NCI-H510A treated with DMSO at 0.1 percent for 48 hours (cell line): ENCODE measurements at regions not wholly inside any gene's neighbourhood (a gene's known extent, or its start where the extent isn't known, plus 50 kb on each side); places are given as distances from the start of the nearest gene placed in this dataset.

ENCODE experiments used
- DNase-seq: peaks from one replicate; lab custom pipeline; 2025; lab: John Stamatoyannopoulos, UW

DNA sequence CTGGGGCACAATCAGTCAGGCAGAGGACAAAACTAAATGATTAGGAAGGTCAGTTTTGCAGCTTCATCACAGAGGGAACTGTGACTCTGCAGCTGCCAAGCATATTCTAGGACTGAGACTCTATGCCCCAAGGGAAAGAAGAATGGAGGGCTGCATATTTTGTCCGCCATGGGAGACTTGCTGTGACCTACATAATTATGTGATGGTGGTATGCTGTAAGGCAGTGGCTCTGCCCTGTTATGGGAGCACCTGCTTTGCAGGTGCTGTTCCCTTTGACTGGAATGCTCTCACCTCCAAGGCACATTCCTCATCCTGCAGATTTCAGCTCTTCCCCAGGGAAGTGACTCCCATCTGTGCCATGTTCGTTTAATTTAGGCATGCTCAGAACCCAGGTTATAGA is 261.9 kb upstream of the EPHA4 start:
- no peak for DNase-seq

DNA sequence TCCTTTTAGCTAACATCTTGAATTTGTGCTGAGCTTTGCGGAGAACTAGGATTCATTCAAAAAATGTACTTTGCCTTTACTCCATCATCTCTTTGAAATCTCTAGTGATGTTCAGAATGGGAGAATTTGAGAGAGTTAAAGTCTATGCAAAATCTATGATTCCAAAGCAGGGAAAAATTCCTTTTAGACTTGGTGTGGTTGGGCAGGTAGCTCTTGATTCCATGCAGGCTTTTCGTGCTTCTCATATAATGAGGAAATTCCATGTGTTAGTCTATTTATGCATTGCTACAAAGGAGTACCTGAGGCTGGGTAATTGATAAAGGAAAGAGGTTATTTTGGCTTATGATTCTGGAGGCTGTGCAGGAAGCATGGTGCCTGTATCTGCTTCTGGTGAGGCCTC is 258.9 kb upstream of the EPHA4 start:
- no peak for DNase-seq

DNA sequence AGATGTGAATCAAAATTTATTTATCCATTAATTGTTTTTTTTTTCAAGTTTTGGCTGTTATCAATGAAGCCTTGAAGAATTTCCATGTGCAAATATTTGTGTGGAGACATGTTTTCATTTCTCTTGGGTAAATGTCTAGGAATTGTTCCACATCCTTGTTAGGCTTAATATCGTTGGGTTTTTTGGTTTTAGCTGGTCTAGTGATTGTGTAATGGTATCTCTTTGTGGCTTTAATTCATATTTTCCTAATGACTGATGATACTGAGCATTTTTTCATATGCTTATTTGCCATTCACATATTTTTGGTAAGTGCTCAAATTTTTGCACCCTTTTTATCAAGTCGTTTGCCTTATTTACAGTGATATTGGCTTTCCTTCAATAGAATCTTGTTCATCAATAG is 250.3 kb upstream of the EPHA4 start:
- no peak for DNase-seq

DNA sequence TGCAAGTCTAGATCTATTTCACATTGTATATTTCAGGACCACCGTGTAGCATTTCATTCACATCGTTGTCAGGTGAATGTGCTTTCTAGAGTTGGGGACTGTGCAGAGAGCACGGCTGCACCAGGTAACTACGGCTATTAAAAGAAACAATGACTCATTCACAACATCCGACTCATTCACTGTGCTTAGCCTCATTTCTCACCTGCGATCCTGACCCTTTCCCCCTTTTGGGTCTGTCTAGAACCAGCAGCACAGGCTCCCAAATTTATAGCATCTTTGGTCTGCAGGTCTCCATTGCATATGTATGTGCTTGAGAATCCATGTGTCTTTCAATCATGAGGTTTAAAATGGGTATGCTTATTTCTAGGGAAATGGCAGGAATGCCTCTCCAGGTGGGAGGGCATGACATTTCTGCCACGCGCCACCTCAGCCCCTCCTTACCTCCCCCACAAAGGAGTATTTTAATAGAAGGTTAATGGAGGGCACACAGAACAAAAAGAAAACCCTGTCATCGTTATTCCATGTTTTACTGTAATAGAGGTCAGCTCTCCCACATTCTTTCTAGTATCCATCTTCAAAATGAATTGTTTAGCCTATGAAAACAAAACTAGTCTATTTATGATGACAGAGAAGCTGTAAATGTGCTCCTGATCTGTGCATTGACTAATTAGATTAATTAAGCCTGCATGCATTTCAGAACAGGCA is 246.7 kb upstream of the EPHA4 start:
- no peak for DNase-seq

DNA sequence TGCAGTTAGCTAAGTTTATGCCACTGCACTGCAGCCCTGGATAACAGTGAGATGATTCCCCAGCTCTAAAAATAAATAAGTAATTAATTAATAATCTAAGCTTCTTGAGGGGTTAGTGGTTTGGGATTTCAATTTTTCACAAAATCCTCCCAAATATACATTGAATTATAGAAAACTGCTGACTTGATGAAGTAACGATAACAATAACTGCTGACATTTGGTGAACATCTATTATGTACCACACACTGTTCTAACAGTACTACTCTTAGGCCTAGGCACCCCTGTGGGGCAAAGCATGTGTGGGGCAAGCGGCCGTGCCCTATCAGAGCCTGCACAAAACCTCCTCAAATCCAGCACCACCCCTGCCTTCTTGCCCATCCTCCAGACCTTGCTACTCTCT is 245.8 kb upstream of the EPHA4 start:
- DNase-seq: no peak

DNA sequence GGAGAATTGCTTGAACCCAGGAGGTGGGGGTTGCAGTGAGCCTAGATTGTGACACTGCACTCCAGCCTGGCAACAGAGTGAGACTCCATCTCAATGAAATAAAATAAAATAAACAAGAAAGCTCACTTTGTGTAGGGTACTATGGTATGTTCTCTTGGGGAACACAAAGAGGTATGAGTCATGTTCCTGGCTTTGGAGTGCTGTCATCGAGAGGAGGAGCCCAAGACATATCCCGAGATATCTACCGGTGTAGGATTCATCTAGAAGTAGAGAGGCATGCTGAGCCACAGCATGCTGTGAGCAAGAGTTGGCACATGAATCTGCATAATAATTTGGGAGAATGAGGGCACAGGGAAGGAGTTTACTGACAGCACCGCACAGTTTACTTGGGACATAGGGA is 244.9 kb upstream of the EPHA4 start:
- no peak for DNase-seq

DNA sequence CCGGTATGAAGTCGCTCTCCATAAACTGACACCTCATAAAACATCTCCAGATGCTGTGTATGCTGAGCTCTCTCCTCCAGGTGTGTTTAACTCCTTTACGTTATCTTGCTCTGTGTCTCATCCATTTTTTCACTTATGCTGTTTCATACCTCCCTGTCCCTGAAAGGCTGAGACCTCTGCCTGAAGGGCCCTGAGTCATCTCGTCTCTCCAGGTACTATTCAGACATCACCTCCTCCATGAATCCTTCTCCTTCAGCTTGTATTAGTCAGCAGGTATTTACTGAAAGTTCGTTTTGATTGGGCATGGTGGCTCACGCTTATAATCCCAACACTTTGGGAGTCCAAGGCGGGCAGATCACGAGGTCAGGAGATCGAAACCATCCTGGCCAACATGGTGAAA is 244.5 kb upstream of the EPHA4 start:
- DNase-seq: no peak

DNA sequence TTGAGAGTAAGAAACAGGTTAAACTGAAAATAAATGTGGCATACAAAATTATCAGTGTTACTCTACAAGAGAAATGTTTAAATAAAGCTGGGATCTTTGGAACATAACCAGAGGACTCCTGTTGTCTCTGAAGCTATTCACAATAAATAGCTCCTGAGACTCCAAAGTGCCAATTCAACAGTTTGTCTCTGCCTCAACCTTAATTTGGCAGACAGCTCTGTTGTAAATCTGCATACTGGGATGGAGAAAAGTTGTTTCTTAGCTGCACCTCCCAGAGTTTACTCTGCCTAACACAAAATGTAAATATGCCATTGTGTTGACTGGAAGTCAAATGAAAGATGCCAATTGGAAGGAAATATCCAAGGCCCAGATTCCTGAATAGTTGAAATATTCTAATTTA is 238.5 kb upstream of the EPHA4 start:
- no peak for DNase-seq

DNA sequence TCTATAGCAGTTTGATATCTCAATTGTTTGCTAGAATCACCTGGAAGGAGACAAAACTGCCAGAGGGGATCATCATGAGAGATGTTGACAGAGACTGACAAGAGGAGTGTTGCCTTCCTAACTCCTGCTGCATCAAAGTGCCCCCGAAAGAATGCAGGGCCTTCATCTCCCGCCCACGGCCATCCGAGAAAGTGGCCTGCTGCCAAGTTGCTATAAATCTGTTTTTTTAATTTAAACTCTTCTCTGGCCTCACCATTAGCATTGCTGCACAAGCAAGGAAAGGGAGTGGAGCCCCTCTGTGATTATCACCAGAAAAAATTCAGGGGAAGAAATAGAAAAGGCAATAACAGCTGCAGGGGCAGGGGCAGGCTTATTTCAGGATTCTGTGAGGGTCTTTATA is 238.1 kb upstream of the EPHA4 start:
- no peak for DNase-seq

DNA sequence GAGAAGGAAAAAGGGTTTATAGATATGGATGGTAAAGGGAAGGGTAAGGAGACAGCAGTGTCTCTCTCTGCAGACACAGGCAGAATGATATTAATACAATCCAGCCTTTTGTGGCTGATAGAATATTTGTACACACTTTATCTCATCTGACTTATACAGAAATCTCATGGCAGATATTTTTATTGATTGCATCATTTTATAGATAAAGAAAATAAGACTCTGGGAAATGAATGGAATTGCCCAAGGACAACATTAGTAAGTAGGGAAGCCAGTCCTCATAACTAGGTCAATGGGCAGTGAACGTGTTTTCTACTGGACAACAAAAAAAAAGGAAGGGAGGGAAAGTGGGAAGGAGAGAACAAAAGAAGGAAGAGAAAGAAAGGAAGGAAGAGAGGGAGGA is 236.4 kb upstream of the EPHA4 start:
- DNase-seq: no peak

DNA sequence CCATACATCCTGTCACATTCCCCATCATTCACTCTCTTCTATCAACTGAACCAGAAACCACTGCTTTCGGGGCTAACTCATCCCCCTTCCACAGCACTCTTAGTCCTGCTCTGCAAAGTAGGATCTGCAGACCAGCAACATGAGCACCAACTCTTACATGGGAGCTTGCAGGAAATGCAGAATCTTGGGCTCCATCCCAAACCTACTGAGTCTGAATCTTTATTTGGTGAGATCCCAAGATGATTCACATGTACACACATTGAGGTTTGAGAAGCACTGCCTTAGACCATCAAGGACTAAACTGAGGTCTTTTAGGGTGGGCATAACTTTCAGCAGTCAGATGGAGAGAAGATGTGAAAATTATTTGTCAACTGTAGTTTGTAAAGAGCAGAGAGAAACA is 235.6 kb upstream of the EPHA4 start:
- no peak for DNase-seq

DNA sequence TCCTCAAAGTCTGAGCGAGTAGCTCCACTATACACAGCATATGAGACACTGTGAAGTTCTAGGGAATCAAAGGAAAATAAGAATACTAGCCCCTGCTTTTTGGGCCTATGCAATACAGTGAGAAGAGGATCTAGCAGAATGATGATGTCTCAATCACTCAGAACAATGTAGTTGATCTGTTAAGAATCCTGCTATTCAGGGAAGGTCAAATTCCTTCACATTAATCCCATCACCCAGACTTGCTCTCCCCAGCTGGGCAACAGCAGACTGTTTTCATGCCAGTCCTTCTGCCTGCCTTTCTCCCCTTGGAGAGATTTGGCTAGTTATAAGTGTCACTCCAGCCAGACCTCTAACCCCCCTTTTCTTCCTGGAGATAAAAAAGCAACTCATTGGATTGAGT is 230.0 kb upstream of the EPHA4 start:
- no peak for DNase-seq

DNA sequence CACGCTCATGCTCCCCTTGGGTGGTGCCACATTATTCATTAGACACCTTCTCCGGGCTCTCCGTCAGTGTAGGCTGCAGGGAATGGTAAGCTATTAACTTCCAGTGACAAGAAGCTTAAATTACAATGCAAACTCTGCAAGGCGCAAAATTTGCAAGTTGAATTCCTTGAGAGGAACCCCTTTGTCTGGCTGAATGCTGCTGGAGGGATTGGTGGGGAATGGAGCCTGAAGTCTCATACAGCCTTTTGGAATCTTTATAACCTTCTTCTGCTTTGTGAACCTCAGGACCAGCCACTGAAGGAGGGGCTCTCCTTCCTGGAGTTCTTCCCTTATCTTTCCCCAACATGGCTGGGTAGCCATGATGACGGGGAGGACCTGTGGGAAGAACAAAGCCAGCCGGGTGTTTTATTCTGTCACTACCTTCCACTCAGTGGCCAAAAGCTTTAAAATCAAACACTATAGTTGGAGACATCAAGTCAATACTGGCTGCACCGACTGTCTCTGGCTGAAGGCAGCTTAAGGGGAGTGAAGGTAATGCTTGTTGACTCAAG is 220.9 kb upstream of the EPHA4 start:
- DNase-seq: no peak

DNA sequence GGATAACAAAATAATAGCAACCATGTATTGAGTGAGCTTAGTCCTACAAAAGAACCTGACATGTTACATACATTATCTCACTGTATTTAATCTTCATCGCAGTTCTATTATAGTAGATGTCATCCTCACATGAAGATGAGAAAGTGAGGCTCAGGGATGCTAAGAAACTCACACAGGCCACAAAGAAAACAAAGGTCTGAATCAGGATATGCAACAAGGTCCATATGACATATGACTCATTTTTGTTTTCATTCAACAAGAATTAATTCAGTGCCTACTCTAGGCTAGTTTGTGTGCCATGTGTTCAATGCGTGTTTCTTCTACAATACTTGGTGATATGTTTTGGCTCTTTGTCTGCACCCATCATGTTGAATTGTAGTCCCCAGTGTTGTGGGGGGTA is 219.7 kb upstream of the EPHA4 start:
- no peak for DNase-seq

DNA sequence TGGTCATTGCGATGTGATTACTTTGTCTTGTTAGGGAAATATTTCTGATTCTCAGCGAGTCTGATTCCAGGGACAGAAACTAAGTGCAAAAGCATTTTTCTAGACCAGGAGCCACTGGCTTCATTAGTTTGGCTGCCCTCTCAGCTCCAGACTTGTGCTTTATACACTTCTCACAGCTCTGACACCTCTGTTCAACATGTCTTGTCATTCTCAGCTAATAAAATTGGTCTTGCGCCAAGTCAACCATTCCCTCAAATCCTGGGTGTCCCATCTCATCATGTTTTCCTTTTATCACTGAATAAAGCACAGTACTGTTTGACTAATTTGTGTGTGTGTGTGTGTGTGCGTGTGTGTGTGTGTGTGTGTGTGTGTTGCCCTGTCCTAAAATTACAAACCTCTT is 215.5 kb upstream of the EPHA4 start:
- DNase-seq: no peak

DNA sequence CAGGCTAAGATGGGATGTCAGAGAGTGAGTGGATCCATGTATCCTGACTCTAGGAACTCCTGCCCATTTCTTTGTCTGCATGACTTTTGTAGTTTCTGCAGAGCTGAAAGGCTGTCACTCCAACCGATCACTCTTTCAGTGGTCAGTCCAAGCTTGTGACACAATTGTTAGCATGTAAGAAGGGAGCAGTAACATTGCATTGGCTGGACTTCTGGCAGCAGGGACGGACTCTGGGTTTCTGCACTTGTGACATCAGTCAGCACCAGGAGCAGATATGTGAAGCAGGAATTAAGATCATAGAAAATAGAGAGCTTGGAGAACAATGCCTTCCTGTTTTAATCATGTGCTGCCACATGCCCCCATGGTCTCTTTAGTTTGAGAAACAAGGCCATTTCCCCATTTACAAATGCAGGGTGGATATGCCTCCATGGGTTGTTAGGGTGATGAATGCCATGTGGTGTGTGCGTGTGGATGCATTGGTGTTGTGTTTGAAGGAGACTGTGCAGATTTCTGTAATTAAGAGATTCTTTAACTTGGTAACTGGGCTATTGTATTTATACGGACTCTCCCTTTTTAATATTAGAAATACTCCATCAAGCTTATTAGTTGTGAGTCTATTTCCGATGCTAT is 214.3 kb upstream of the EPHA4 start:
- no peak for DNase-seq

DNA sequence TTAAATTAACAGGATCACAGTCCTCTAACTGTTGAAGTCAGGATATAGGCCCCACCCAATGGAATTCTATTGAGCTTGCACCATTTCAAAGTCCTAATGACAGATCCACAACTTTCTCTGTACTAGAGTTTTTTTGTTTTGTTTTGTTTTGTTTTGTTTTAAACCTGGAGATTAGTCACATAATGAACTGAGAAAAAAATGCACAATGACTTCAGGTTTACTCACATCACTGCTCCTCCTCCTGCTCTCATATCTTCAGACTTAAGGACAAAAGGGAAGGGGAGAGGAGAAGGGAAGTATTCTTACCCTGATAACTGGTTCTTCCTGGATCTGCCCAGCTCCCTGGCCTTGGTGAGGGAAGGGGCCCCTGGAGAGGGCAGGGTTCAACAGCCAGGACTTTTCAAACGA is 208.2 kb upstream of the EPHA4 start:
- no peak for DNase-seq

DNA sequence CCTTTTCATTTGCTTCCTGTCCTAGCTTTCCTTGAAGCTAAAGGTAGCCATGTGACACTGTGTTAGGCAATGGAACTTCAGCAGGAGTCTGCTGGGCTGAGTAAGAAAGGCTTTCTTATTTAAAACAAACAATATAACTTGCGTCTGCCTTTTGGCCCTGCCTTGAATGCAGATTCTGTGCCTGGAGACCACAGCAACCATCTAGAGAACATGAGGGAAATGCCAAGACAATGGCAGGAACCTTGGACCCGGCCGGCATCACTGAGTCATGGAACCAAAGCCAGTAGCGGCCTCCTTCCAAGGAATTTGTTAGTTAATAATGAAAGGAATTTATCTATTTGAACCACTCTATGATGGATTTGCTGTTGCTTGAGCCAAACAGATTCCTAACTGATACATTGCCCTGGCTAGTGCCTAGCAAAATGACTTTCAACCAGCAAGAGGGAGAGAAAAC is 207.5 kb upstream of the EPHA4 start:
- no peak for DNase-seq

DNA sequence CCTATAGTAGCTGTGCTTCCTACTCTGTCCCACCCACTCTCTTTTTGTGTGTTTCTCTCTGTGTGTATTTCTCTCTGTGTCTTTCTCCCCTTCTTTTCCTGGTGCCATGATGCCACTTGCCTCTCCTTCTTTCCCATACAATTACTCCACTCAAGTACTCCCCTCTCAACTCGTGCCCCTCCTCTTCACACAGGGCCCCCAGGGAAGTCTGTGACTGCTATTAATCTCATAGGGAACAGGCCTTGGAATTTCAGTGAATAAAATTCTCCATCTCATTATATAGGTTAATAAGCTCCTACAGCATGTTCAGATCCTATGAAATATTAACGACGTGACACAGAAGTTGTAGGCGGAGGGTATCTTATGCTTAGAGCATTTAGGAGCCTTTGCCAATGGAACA is 205.9 kb upstream of the EPHA4 start:
- DNase-seq: no peak

DNA sequence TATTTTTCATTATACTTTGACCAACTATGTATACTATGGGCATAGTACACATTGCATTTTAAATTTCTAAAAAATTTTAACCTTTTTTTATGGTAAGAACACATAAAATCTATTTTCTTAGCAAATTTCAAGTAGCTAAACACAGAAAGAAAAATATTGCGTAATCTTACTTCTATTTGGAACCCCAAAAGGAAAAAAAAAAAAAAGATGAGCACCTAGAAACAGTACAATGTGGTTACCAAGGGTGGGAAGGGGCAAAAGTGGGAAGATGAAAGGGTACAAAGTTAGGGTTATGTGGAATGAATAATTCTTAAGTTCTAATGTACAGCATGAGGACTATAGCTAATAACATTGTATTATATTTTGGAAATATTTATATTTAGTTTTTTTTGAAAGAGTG is 205.0 kb upstream of the EPHA4 start:
- no peak for DNase-seq

DNA sequence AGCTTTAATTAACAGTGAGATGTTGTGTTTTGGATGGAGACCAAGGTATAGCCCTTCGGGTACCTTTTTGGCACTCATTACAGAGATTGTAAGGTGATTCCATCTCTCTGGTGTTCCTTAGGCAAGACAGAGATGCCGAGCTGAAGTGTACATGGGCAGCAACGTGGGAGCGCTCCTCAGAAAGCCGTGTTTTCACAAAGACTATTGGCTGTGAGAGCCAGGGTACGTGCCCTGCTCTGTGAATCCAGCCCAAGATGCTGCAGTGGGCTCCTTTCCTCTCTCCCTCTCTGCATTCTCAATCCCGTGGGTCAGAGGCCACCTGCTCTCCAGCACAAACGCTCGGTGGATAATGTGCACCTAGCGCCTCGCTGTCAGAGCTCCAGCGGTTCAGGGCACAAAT is 203.0 kb upstream of the EPHA4 start:
- DNase-seq: no peak

DNA sequence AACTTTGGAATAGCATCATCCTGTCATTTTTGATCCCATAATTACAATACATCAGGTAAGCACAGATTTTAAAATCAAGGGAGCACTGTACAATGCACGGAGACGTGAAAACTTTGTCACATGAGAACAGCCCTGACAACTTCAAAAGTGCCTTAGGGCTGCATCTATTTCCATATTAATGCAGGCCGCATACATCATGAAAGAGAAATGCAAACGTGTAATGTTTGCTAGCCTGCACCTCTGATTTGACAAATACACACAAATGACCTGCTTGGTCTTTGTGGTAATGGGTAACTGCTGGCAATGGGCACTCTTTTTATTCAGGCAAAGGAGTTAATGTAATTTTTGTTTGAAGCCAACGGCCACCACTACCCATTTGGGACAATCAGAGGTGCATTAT is 202.0 kb upstream of the EPHA4 start:
- no peak for DNase-seq

DNA sequence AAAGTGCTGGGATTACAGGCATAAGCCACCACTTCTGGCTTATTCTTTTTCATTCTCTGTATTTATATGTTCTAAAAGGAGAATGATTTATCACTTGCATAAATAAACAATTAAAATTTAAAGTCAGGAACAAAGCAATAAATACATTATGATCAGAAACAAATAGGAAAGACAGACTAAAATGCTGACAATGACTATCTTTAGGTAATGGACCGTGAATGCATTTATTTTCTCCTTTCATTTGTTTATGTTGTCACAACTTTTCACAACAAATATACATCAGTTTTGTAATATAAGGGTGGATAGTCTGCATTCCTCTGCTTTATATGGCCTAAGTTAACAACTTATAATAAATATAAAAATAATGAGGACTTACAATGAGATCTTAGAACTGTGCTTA is 199.2 kb upstream of the EPHA4 start:
- DNase-seq: no peak
